ENCODE measurements at regions not wholly inside any gene's neighbourhood (a gene's known extent, or its start where the extent isn't known, plus 50 kb on each side); places are given as distances from the start of the nearest gene placed in this dataset.

DNA sequence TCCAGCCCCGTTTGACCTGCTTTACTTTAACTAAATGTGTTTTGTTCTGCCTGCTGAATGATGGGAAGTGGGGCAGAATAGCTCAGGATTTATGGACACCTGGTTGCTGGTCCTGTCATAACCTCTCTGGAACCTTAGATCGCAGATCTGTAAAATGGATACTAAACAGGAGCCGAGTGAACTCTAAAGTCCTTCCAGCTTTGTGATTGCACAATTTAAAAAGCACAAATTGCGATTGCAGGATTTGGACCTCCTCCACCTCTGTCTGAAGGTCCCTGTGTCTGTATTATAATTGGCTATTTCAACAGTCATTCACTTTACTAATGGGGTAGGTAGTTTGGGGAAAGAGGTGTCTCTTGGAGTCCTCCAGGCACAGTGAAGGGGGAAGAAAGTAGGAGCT is 220.4 kb downstream of the LY86 start:
- H3K36me3 Mint-ChIP-seq (ENCODE audit: insufficient read depth in 1 of 3, low read depth in 3 of 3): no peaks in the 10 kb centered on the region; a peak in 1 of 7 replicates
- Histone ChIP-seq H3K27me3 (ENCODE audit: insufficient read depth, low read length) (no peaks in the 10 kb centered on the region), H4K5ac (ENCODE audit: insufficient read length, low read depth, low read length) (no peak overlapping the region), H4K20me1 (ENCODE audit: control insufficient read depth, insufficient read depth, insufficient read length) (no peaks in the 10 kb centered on the region), H3K4ac (ENCODE audit: low read depth, low read length) (no peak overlapping the region), H3K4me1 (ENCODE audit: insufficient read depth, low read length) (peaks cover 11% of the 10 kb centered on the region), H3K18ac (ENCODE audit: insufficient read length, low read depth, low read length) (no peak overlapping the region), H3K23ac (ENCODE audit: insufficient read length, low read depth, low read length) (no peak overlapping the region), H3K79me1 (ENCODE audit: insufficient read depth, low read depth, low read length, poor library complexity, severe bottlenecking) (no peaks in the 10 kb centered on the region), H4K8ac (replicated peaks; ENCODE audit: insufficient read length, low read depth, low read length) (no peak overlapping the region), H3K14ac (ENCODE audit: insufficient read depth, low read length) (no peak overlapping the region), H3K23me2 (ENCODE audit: insufficient read length, low read depth, low read length, poor library complexity, severe bottlenecking) (no peaks in the 10 kb centered on the region), H3K79me2 (ENCODE audit: insufficient read depth, low read length) (no peaks in the 10 kb centered on the region), H2BK120ac (ENCODE audit: low read depth, low read length, poor library complexity, severe bottlenecking) (no peak overlapping the region), H2BK5ac (ENCODE audit: insufficient read length, low read length) (no peak overlapping the region), H2BK20ac (ENCODE audit: low read depth, low read length, poor library complexity, severe bottlenecking) (no peak overlapping the region), H2AK5ac (ENCODE audit: insufficient read length, low read length) (no peak overlapping the region), H3K9ac (ENCODE audit: extremely low read depth, insufficient read length, low read length) (no peak overlapping the region), H3K56ac (ENCODE audit: insufficient read length, low read depth, low read length) (no peak overlapping the region), H4K91ac (ENCODE audit: insufficient read length, low read depth, low read length) (no peak overlapping the region), H2BK15ac (ENCODE audit: low read depth, low read length) (no peak overlapping the region), H3K9me3 (ENCODE audit: control insufficient read depth, low read depth, low read length) (no peaks in the 10 kb centered on the region), H3K4me2 (ENCODE audit: insufficient read depth, insufficient read length, low read length) (no peak overlapping the region), H3T11ph (ENCODE audit: low read length) (no peak overlapping the region), H2AFZ (ENCODE audit: low read length) (no peak overlapping the region), H3K27ac (ENCODE audit: insufficient read length, low read depth, low read length) (no peak overlapping the region), H2BK12ac (ENCODE audit: insufficient read length, low read depth, low read length) (no peak overlapping the region)
- TF ChIP-seq, protein P1, sequence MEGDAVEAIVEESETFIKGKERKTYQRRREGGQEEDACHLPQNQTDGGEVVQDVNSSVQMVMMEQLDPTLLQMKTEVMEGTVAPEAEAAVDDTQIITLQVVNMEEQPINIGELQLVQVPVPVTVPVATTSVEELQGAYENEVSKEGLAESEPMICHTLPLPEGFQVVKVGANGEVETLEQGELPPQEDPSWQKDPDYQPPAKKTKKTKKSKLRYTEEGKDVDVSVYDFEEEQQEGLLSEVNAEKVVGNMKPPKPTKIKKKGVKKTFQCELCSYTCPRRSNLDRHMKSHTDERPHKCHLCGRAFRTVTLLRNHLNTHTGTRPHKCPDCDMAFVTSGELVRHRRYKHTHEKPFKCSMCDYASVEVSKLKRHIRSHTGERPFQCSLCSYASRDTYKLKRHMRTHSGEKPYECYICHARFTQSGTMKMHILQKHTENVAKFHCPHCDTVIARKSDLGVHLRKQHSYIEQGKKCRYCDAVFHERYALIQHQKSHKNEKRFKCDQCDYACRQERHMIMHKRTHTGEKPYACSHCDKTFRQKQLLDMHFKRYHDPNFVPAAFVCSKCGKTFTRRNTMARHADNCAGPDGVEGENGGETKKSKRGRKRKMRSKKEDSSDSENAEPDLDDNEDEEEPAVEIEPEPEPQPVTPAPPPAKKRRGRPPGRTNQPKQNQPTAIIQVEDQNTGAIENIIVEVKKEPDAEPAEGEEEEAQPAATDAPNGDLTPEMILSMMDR (conservative IDR thresholded peaks at IDR 0.05): no peak
- peaks cover 29 to 32% of the 10 kb centered on the region in 2 experiments for H3K4me1 Mint-ChIP-seq
- WGBS (ENCODE audit: extremely low coverage, insufficient read length, low lambda C conversion rate): no CpG with 5 or more reads among the region's 4 CpGs
- no peaks in the 10 kb centered on the region for H3K9me3 Mint-ChIP-seq
- H3K27ac Mint-ChIP-seq: peak overlapping the region in 1 of 3 experiments; percentile 71; a peak in 2 of 7 replicates
- no peak overlapping the region for H3K4me3 Mint-ChIP-seq
- H3K27me3 Mint-ChIP-seq (ENCODE audit: low read depth): peaks cover 5% of the 10 kb centered on the region
- DNase-seq: no peak
